Esophagus squamous epithelium (tissue), 5 donors: ENCODE measurements at regions not wholly inside any gene's neighbourhood (a gene's known extent, or its start where the extent isn't known, plus 50 kb on each side); places are given as distances from the start of the nearest gene placed in this dataset.

Experiments
- DNase-seq: peaks from one replicate; lab custom pipeline; 2025; lab: John Stamatoyannopoulos, UW
- H3K27ac ChIP-seq, 4 donors: fragments of 200-600 bp; sonication (generic); one replicate each; pipeline ENCODE4 v1.5.1; 2016 to 2019; ENCODE audit warnings: mild to moderate bottlenecking in 1 of 4
- H3K27me3 ChIP-seq, 4 donors: fragments of 200-600 bp; sonication (generic); 1 replicate in 3 of 4; 2 replicates in 1 of 4; pipeline versions ENCODE4 v1.5.1 to v1.6.0; 2017 to 2021; ENCODE audit warnings: antibody characterized with exemption in 1 of 4
- H3K36me3 ChIP-seq, 3 donors: fragments of 200-600 bp; sonication (generic); one replicate each; pipeline ENCODE4 v1.5.1; 2016 to 2019
- H3K4me1 ChIP-seq, 3 donors: fragments of 200-600 bp; sonication (generic); one replicate each; pipeline ENCODE4 v1.5.1; 2017 to 2019
- H3K4me3 ChIP-seq, 4 donors: fragments of 200-600 bp; sonication (generic); 1 replicate in 3 of 4; 2 replicates in 1 of 4; pipeline ENCODE4 v1.5.1; 2016 to 2019; ENCODE audit warnings: mild to moderate bottlenecking in 2 of 4, moderate library complexity in 1 of 4
- H3K9me3 ChIP-seq, 3 donors: fragments of 200-600 bp; sonication (generic); one replicate each; pipeline ENCODE4 v1.5.1; 2016 to 2019
- CTCF ChIP-seq, 6 experiments: fragments of 450-650 bp in 4 of 6; fragments of 200-600 bp in 2 of 6; sonication (generic) in 2 of 6; IDR thresholded peaks; one replicate each; pipeline ENCODE4 v1.5.1; 2016 to 2019; ENCODE audit warnings: antibody characterized with exemption in 6 of 6, mild to moderate bottlenecking in 4 of 6, moderate library complexity in 4 of 6
- POLR2A ChIP-seq, 4 donors: fragments of 450-650 bp; IDR thresholded peaks; one replicate each; pipeline ENCODE4 v1.6.1; 2017; ENCODE audit warnings: antibody characterized with exemption in 4 of 4, mild to moderate bottlenecking in 4 of 4, moderate library complexity in 3 of 4
- WGBS, 2 donors: methylation state at CpG; one replicate each; pipeline ENCODE4 v1.1.5; 2018; 5-methylcytosine and 5-hydroxymethylcytosine counted together
- intact Hi-C: fragments of 100-400 bp; cut with DNase I; formaldehyde crosslinking; loops from one replicate; pipeline ENCODE4 v1.15.0; 2022
- donor health status: DM: yes; HTN: yes; CAD: no.

- no peak for TF ChIP-seq CTCF (IDR thresholded peaks at IDR 0.05)
- no peak for TF ChIP-seq POLR2A (IDR thresholded peaks at IDR 0.05)
- intact Hi-C loops: no loop called here
These were observed 596.3 kb upstream of the MGAT4C start for GRCh38 chr12:86852451-86852850.

GRCh38 chr12:86838711-86839110, 582.5 kb upstream of the MGAT4C start:
- H3K36me3 ChIP-seq: no peaks in the 10 kb centered on the region
- intact Hi-C loops: no loop called here
- H3K27ac ChIP-seq: no peak overlapping the region
- 43 to 54% methylated on average over 4 of the region's 4 CpGs for WGBS, 2 donors
- H3K9me3 ChIP-seq: no peaks in the 10 kb centered on the region
- no peak overlapping the region for H3K4me3 ChIP-seq
- TF ChIP-seq CTCF (IDR thresholded peaks at IDR 0.05): no peak
- TF ChIP-seq POLR2A (IDR thresholded peaks at IDR 0.05): no peak
- no peak for DNase-seq
- H3K27me3 ChIP-seq: no peaks in the 10 kb centered on the region
- H3K4me1 ChIP-seq: no peaks in the 10 kb centered on the region

More at GRCh38 chr12:86852451-86852850, 596.3 kb upstream of the MGAT4C start:
- Histone ChIP-seq H3K4me3 (no peak overlapping the region), H3K27ac (no peak overlapping the region), H3K36me3 (no peaks in the 10 kb centered on the region), H3K9me3 (no peaks in the 10 kb centered on the region), H3K4me1 (no peaks in the 10 kb centered on the region), H3K27me3 (no peaks in the 10 kb centered on the region)
- DNase-seq: no peak
- WGBS, 2 donors: 52 to 83% methylated on average over 1 of the region's 1 CpG

GRCh38 chr12:86838260-86838659, 582.1 kb upstream of the MGAT4C start:
- Histone ChIP-seq H3K4me3 (no peak overlapping the region), H3K9me3 (no peaks in the 10 kb centered on the region), H3K4me1 (no peaks in the 10 kb centered on the region), H3K27me3 (no peaks in the 10 kb centered on the region), H3K36me3 (no peaks in the 10 kb centered on the region), H3K27ac (no peak overlapping the region)
- 36 to 40% methylated on average over 1 of the region's 1 CpG for WGBS, 2 donors
- intact Hi-C loops: no loop called here
- DNase-seq: no peak
- TF ChIP-seq POLR2A (IDR thresholded peaks at IDR 0.05) (no peak), CTCF (IDR thresholded peaks at IDR 0.05) (no peak)

- no peak overlapping the region for H3K27ac ChIP-seq
- H3K27me3 ChIP-seq: no peaks in the 10 kb centered on the region
- H3K36me3 ChIP-seq: no peaks in the 10 kb centered on the region
- intact Hi-C loops: no loop called here
- H3K9me3 ChIP-seq: no peaks in the 10 kb centered on the region
- WGBS, 2 donors: 25 to 44% methylated on average over 1 of the region's 1 CpG
- DNase-seq: no peak
- no peak overlapping the region for H3K4me3 ChIP-seq
- H3K4me1 ChIP-seq: no peaks in the 10 kb centered on the region
- TF ChIP-seq CTCF (IDR thresholded peaks at IDR 0.05): no peak
- TF ChIP-seq POLR2A (IDR thresholded peaks at IDR 0.05): no peak
These were observed 581.1 kb upstream of the MGAT4C start for GRCh38 chr12:86837246-86837645.

- Histone ChIP-seq H3K36me3 (no peaks in the 10 kb centered on the region), H3K27ac (no peak overlapping the region), H3K4me1 (no peaks in the 10 kb centered on the region), H3K4me3 (no peak overlapping the region), H3K27me3 (no peaks in the 10 kb centered on the region), H3K9me3 (no peaks in the 10 kb centered on the region)
- 80 to 86% methylated on average over 1 of the region's 1 CpG for WGBS, 2 donors
- no peak for DNase-seq
- intact Hi-C loops: no loop called here
- TF ChIP-seq POLR2A (IDR thresholded peaks at IDR 0.05): no peak
- no peak for TF ChIP-seq CTCF (IDR thresholded peaks at IDR 0.05)
These were observed 578.0 kb upstream of the MGAT4C start for GRCh38 chr12:86834217-86834616.
